ENCODE measurements at regions not wholly inside any gene's neighbourhood (a gene's known extent, or its start where the extent isn't known, plus 50 kb on each side); places are given as distances from the start of the nearest gene placed in this dataset.

DNA sequence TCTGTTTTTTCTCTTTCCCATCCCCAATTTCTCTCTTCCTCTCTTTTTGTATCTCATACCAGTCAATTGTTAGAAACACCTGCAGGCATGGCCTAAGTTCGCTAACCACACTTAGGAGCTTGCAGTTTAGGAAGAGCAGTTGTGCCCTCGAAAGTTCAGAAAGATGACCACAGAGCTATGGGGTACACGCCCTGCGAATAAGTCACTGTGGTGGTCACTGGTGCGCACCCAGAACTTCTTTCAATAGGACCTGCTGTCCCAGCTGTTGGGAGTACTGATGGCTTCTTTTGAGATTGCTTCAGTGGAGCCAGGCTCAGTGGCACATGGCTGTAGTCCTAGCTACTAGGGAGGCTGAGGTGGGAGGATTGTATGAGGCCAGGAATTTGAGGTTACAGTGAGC is 362.8 kb upstream of the TMTC1 start:
- H4K8ac ChIP-seq (ENCODE audit: low read depth in 2 of 2, low read length in 2 of 2), result no peak overlapping the region
- in situ Hi-C loops (cut with MboI; ENCODE audit: low sequenced_read_pairs), result no loop called here

More for the DNA sequence above, 362.8 kb upstream of the TMTC1 start:
- H3K4me2 ChIP-seq (ENCODE audit: low read depth, low read length), result no peak overlapping the region
- no peak overlapping the region for H3K56ac ChIP-seq (ENCODE audit: extremely low read depth, insufficient read depth, low read length)
- no peaks in the 10 kb centered on the region for H3K36me3 ChIP-seq (ENCODE audit: control insufficient read depth, insufficient read depth, low read length)
- no peaks in the 10 kb centered on the region for H4K20me1 ChIP-seq (ENCODE audit: insufficient read depth, low read length)
- no peaks in the 10 kb centered on the region for H3K79me1 ChIP-seq (ENCODE audit: low read depth in 1 of 2, low read length in 2 of 2)
- no peak overlapping the region for H2BK20ac ChIP-seq (ENCODE audit: low read depth, low read length)
- ChIA-PET POLR2A (ENCODE audit: unreplicated experiment) (no interaction called here), CTCF (no interaction called here)
- H3K4me3 ChIP-seq (ENCODE audit: insufficient read depth, low read depth, low read length), result no peak overlapping the region
- DNase-seq, result no peak
- intact Hi-C loops (cut with micrococcal nuclease), result no loop called here
- 0 out of 2 replicates have a peak, but pooled peaks cover 2% of the 10 kb centered on the region for H3K4me1 ChIP-seq (ENCODE audit: control insufficient read depth, insufficient read depth, low read length)
- H2AK9ac ChIP-seq (replicated peaks; ENCODE audit: low read depth, low read length, poor library complexity), result no peak overlapping the region
- H3K18ac ChIP-seq (ENCODE audit: low read depth, low read length), result no peak overlapping the region
- H3K9ac ChIP-seq (ENCODE audit: low read depth, low read length), result no peak overlapping the region
- WGBS, 2 experiments (ENCODE audit: extremely low coverage in 2 of 2, insufficient read length in 1 of 2), result 67% methylated on average over 5 of the region's 5 CpGs; no CpG with 5 or more reads in 1 of the 2 experiments
- H3K9me3 ChIP-seq (ENCODE audit: control insufficient read depth, insufficient read depth, low read length), result no peaks in the 10 kb centered on the region
- H2BK15ac ChIP-seq (ENCODE audit: low read depth, low read length), result no peak overlapping the region
- TF ChIP-seq, protein P1, sequence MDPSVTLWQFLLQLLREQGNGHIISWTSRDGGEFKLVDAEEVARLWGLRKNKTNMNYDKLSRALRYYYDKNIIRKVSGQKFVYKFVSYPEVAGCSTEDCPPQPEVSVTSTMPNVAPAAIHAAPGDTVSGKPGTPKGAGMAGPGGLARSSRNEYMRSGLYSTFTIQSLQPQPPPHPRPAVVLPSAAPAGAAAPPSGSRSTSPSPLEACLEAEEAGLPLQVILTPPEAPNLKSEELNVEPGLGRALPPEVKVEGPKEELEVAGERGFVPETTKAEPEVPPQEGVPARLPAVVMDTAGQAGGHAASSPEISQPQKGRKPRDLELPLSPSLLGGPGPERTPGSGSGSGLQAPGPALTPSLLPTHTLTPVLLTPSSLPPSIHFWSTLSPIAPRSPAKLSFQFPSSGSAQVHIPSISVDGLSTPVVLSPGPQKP (IDR thresholded peaks at IDR 0.05; ENCODE audit: borderline replicate concordance, low read depth, low read length), result no peak
- TF ChIP-seq MXI1 (IDR thresholded peaks at IDR 0.05; ENCODE audit: borderline replicate concordance, low read depth, low read length) (no peak), MAFK (IDR thresholded peaks at IDR 0.05; ENCODE audit: low read depth, low read length) (no peak), CEBPB (IDR thresholded peaks at IDR 0.05; ENCODE audit: low read depth, low read length) (no peak), BHLHE40 (IDR thresholded peaks at IDR 0.05; ENCODE audit: low read depth, low read length) (no peak), RFX5 (IDR thresholded peaks at IDR 0.05; ENCODE audit: low read depth, low read length) (no peak), NFE2L2 (IDR thresholded peaks at IDR 0.05; ENCODE audit: low read depth, low read length) (no peak)
- H2BK5ac ChIP-seq (ENCODE audit: low read depth, low read length, poor library complexity, severe bottlenecking), result no peak overlapping the region
- H3K9me1 ChIP-seq (ENCODE audit: insufficient read depth, low read length), result no peaks in the 10 kb centered on the region
- H4K5ac ChIP-seq (ENCODE audit: low read depth, low read length), result no peak overlapping the region
- no peaks in the 10 kb centered on the region for H3K27me3 ChIP-seq (ENCODE audit: control insufficient read depth, insufficient read depth, low read length)
- no peak overlapping the region for H2AK5ac ChIP-seq (ENCODE audit: low read depth, low read length)
- no TSS peak for BruUV-seq (replicated peaks)
- H2AFZ ChIP-seq (replicated peaks; ENCODE audit: low read length, poor library complexity), result no peak overlapping the region
- no peak overlapping the region for H3K27ac ChIP-seq (ENCODE audit: insufficient read depth, low read length)
- H3K23ac ChIP-seq (ENCODE audit: low read depth, low read length), result no peak overlapping the region
- no peak overlapping the region for H4K91ac ChIP-seq (ENCODE audit: insufficient read depth, low read depth, low read length)
- ATAC-seq (ENCODE audit: low read depth), result no peak
- H3K4ac ChIP-seq (ENCODE audit: low read depth, low read length), result no peak overlapping the region
- dilution Hi-C loops (cut with HindIII; ENCODE audit: low sequenced_read_pairs, unreplicated experiment), result no loop called here
- H3K14ac ChIP-seq (replicated peaks; ENCODE audit: low read depth, low read length), result no peak overlapping the region
- H2BK120ac ChIP-seq (ENCODE audit: low read depth, low read length), result no peak overlapping the region
